H9 (cell line): ENCODE measurements at regions not wholly inside any gene's neighbourhood (a gene's known extent, or its start where the extent isn't known, plus 50 kb on each side); places are given as distances from the start of the nearest gene placed in this dataset.

ENCODE experiments used
- DNase-seq: peaks from one replicate; pipeline ENCODE4 v3.0.0-alpha.2; 2017
- H2AFZ ChIP-seq: one replicate; pipeline ENCODE4 v1.6.1; 2013; ENCODE audit warnings: mild to moderate bottlenecking, low read length, control low read depth, moderate library complexity
- H2AK5ac ChIP-seq: 2 replicates; pipeline ENCODE4 v1.6.1; 2013; ENCODE audit warnings: low read length, control low read depth, mixed read lengths; ENCODE audit not compliant: insufficient read length
- H2BK120ac ChIP-seq: one replicate; pipeline ENCODE4 v1.6.1; 2013; ENCODE audit warnings: low read depth, mild to moderate bottlenecking, low read length, control low read depth, inconsistent platforms; ENCODE audit not compliant: poor library complexity, severe bottlenecking
- H2BK12ac ChIP-seq: 2 replicates; pipeline ENCODE4 v1.6.1; 2013; ENCODE audit warnings: low read length, control low read depth, mixed read lengths, low read depth; ENCODE audit not compliant: insufficient read length
- H2BK15ac ChIP-seq: 2 replicates; pipeline ENCODE4 v1.6.1; 2013; ENCODE audit warnings: low read depth, low read length, control low read depth
- H2BK20ac ChIP-seq: one replicate; pipeline ENCODE4 v1.6.1; 2013; ENCODE audit warnings: low read depth, mild to moderate bottlenecking, low read length, control low read depth, inconsistent platforms; ENCODE audit not compliant: poor library complexity, severe bottlenecking
- H2BK5ac ChIP-seq: 2 replicates; pipeline ENCODE4 v1.6.1; 2013; ENCODE audit warnings: low read length, control low read depth, mixed read lengths; ENCODE audit not compliant: insufficient read length
- H3K14ac ChIP-seq: 2 replicates; pipeline ENCODE4 v1.6.1; 2013; ENCODE audit warnings: low read length, control low read depth; ENCODE audit not compliant: insufficient read depth
- H3K18ac ChIP-seq: 2 replicates; pipeline ENCODE4 v1.6.1; 2013; ENCODE audit warnings: low read depth, mild to moderate bottlenecking, mixed read lengths, low read length, control low read depth; ENCODE audit not compliant: insufficient read length
- H3K23ac ChIP-seq: 2 replicates; pipeline ENCODE4 v1.6.1; 2013; ENCODE audit warnings: low read length, control low read depth, mixed read lengths, low read depth; ENCODE audit not compliant: insufficient read length
- H3K23me2 ChIP-seq: 2 replicates; pipeline ENCODE4 v1.6.1; 2013; ENCODE audit warnings: low read depth, mild to moderate bottlenecking, mixed read lengths, low read length, control low read depth; ENCODE audit not compliant: insufficient read length, poor library complexity, severe bottlenecking
- H3K27ac ChIP-seq: 2 replicates; pipeline ENCODE4 v1.5.1; 2013; ENCODE audit warnings: low read length, control low read depth, mixed read lengths, low read depth; ENCODE audit not compliant: insufficient read length
- H3K27me3 ChIP-seq: 2 replicates; pipeline ENCODE4 v1.6.1; 2013; ENCODE audit warnings: low read length, control low read depth, inconsistent platforms; ENCODE audit not compliant: insufficient read depth
- H3K4ac ChIP-seq: 2 replicates; pipeline ENCODE4 v1.6.1; 2013; ENCODE audit warnings: low read depth, mild to moderate bottlenecking, control low read depth, inconsistent platforms, low read length, moderate library complexity
- H3K4me1 ChIP-seq: 2 replicates; pipeline ENCODE4 v1.6.1; 2013; ENCODE audit warnings: low read length, control low read depth, inconsistent platforms; ENCODE audit not compliant: insufficient read depth
- H3K4me2 ChIP-seq: 2 replicates; pipeline ENCODE4 v1.6.1; 2013; ENCODE audit warnings: low read length, control low read depth, mixed read lengths; ENCODE audit not compliant: insufficient read length, insufficient read depth
- H3K56ac ChIP-seq: 2 replicates; pipeline ENCODE4 v1.6.1; 2013; ENCODE audit warnings: low read depth, mild to moderate bottlenecking, mixed read lengths, low read length, control low read depth; ENCODE audit not compliant: insufficient read length
- H3K79me1 ChIP-seq: 2 replicates; pipeline ENCODE4 v1.6.1; 2013; ENCODE audit warnings: low read depth, mild to moderate bottlenecking, moderate library complexity, low read length, control low read depth, inconsistent platforms; ENCODE audit not compliant: insufficient read depth, poor library complexity, severe bottlenecking
- H3K79me2 ChIP-seq: 2 replicates; pipeline ENCODE4 v1.6.1; 2013; ENCODE audit warnings: low read length, control low read depth, inconsistent platforms; ENCODE audit not compliant: insufficient read depth
- H3K9ac ChIP-seq: 2 replicates; pipeline ENCODE4 v1.6.1; 2013; ENCODE audit warnings: low read length, control low read depth, mixed read lengths; ENCODE audit not compliant: insufficient read length; ENCODE audit errors: extremely low read depth
- H3K9me3 ChIP-seq: one replicate; pipeline ENCODE4 v1.6.1; 2013; ENCODE audit warnings: low read depth, low read length, inconsistent platforms; ENCODE audit not compliant: control insufficient read depth
- H3T11ph ChIP-seq: one replicate; pipeline ENCODE4 v1.6.1; 2013; ENCODE audit warnings: mild to moderate bottlenecking, low read length, control low read depth, inconsistent platforms
- H4K20me1 ChIP-seq: one replicate; pipeline ENCODE4 v1.6.1; 2013; ENCODE audit not compliant: control insufficient read depth, insufficient read length, insufficient read depth
- H4K5ac ChIP-seq: 2 replicates; pipeline ENCODE4 v1.6.1; 2013; ENCODE audit warnings: low read depth, mild to moderate bottlenecking, mixed read lengths, low read length, control low read depth; ENCODE audit not compliant: insufficient read length
- H4K8ac ChIP-seq: replicated peaks from 2 replicates; pipeline ENCODE4 v1.6.1; 2013; ENCODE audit warnings: low read length, control low read depth, mixed read lengths, low read depth; ENCODE audit not compliant: insufficient read length
- H4K91ac ChIP-seq: 2 replicates; pipeline ENCODE4 v1.6.1; 2013; ENCODE audit warnings: low read depth, mild to moderate bottlenecking, moderate library complexity, mixed read lengths, low read length, control low read depth; ENCODE audit not compliant: insufficient read length
- H3K27ac Mint-ChIP-seq, 3 experiments: 2 replicates in 2 of 3; 3 replicates in 1 of 3; pipeline ENCODE4 v1.8.0; 2020 to 2021; ENCODE audit warnings: mixed read lengths in 3 of 3, mild to moderate bottlenecking in 1 of 3, moderate library complexity in 1 of 3
- H3K27me3 Mint-ChIP-seq: 2 replicates; pipeline ENCODE4 v1.8.0; 2021; ENCODE audit warnings: low read depth, mild to moderate bottlenecking, moderate library complexity, mixed read lengths
- H3K36me3 Mint-ChIP-seq, 3 experiments: 2 replicates in 2 of 3; 3 replicates in 1 of 3; pipeline ENCODE4 v1.8.0; 2020 to 2021; ENCODE audit warnings: low read depth in 3 of 3, mixed read lengths in 3 of 3; ENCODE audit not compliant: insufficient read depth in 1 of 3
- H3K4me1 Mint-ChIP-seq, 2 experiments: 2 replicates each; pipeline ENCODE4 v1.8.0; 2020; ENCODE audit warnings: mixed read lengths in 2 of 2
- H3K4me3 Mint-ChIP-seq, 2 experiments: 2 replicates in 1 of 2; 3 replicates in 1 of 2; pipeline ENCODE4 v1.8.0; 2020 to 2021; ENCODE audit warnings: mild to moderate bottlenecking in 2 of 2, mixed read lengths in 2 of 2, moderate library complexity in 1 of 2
- H3K9me3 Mint-ChIP-seq, 2 experiments: 2 replicates in 1 of 2; 3 replicates in 1 of 2; pipeline ENCODE4 v1.8.0; 2020; ENCODE audit warnings: mild to moderate bottlenecking in 2 of 2, mixed read lengths in 2 of 2, moderate library complexity in 1 of 2
- WGBS: extraction: QIAGEN DNeasy Blood & Tissue Kit; methylation state at CpG from one replicate; pipeline ENCODE4 v1.1.7; 2013; ENCODE audit warnings: missing lambda C conversion rate, low lambda C conversion rate, mixed read lengths; ENCODE audit not compliant: insufficient read length; ENCODE audit errors: extremely low coverage; 5-methylcytosine and 5-hydroxymethylcytosine counted together
- TF ChIP-seq, protein P1 (sequence below): fragments of 200-600 bp; sonication (generic); conservative IDR thresholded peaks from 3 replicates; pipeline ENCODE4 v1.8.0; 2021; ENCODE audit warnings: antibody characterized with exemption, mild to moderate bottlenecking

DNA sequence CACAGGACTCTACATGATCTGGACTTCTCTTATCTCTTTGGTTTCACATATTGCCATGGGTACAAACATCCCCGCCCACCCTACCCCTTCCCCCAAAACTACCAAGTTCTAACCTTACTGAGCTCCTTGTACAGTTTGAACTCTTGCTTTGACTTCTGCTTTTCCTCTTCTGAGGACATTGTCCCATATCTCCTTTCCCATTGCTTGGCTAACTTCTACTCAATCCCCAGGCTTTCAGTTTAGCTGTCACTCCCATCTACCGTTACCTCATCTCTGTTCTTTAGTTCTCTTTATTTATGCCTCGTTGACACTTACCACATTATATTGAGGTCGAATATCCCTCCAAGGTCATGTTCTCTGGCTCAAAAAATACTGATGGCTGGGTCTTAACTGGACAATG lies 393.5 kb upstream of the CADM1 start:
- no peak overlapping the region for H4K5ac ChIP-seq
- no peak overlapping the region for H3K9ac ChIP-seq
- H3K27ac ChIP-seq = no peak overlapping the region
- H3K4me2 ChIP-seq = no peak overlapping the region
- no peak overlapping the region for H2BK120ac ChIP-seq
- Mint-ChIP-seq H3K27ac (no peak overlapping the region), H3K4me3 (no peak overlapping the region), H3K9me3 (peaks cover 2 to 3% of the 10 kb centered on the region in 2 experiments; a peak in 2 of 5 replicates), H3K27me3 (peaks cover 7% of the 10 kb centered on the region), H3K4me1 (peaks cover 6 to 7% of the 10 kb centered on the region in 2 experiments), H3K36me3 (peaks cover 0 to 4% (median 0%) of the 10 kb centered on the region in 3 experiments; a peak in 3 of 7 replicates)
- H3K56ac ChIP-seq = no peak overlapping the region
- no peaks in the 10 kb centered on the region for H4K20me1 ChIP-seq
- TF ChIP-seq, protein P1, sequence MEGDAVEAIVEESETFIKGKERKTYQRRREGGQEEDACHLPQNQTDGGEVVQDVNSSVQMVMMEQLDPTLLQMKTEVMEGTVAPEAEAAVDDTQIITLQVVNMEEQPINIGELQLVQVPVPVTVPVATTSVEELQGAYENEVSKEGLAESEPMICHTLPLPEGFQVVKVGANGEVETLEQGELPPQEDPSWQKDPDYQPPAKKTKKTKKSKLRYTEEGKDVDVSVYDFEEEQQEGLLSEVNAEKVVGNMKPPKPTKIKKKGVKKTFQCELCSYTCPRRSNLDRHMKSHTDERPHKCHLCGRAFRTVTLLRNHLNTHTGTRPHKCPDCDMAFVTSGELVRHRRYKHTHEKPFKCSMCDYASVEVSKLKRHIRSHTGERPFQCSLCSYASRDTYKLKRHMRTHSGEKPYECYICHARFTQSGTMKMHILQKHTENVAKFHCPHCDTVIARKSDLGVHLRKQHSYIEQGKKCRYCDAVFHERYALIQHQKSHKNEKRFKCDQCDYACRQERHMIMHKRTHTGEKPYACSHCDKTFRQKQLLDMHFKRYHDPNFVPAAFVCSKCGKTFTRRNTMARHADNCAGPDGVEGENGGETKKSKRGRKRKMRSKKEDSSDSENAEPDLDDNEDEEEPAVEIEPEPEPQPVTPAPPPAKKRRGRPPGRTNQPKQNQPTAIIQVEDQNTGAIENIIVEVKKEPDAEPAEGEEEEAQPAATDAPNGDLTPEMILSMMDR = no peak
- H3K23ac ChIP-seq = no peak overlapping the region
- H2BK15ac ChIP-seq = no peak overlapping the region
- H3K14ac ChIP-seq = no peak overlapping the region
- H3K4ac ChIP-seq = no peak overlapping the region
- WGBS = no CpG with 5 or more reads among the region's 4 CpGs
- no peak overlapping the region for H2AFZ ChIP-seq
- H3K9me3 ChIP-seq = no peaks in the 10 kb centered on the region
- peaks cover under 1% of the 10 kb centered on the region; the same call in 1 of the 2 replicates for H3K4me1 ChIP-seq
- H2AK5ac ChIP-seq = no peak overlapping the region
- H2BK12ac ChIP-seq = no peak overlapping the region
- H3K79me1 ChIP-seq = no peaks in the 10 kb centered on the region
- H3K23me2 ChIP-seq = no peaks in the 10 kb centered on the region
- H2BK5ac ChIP-seq = no peak overlapping the region
- H3K27me3 ChIP-seq = no peaks in the 10 kb centered on the region
- no peak overlapping the region for H3K18ac ChIP-seq
- H4K91ac ChIP-seq = no peak overlapping the region
- no peaks in the 10 kb centered on the region for H3K79me2 ChIP-seq
- no peak overlapping the region for H2BK20ac ChIP-seq
- no peak overlapping the region for H4K8ac ChIP-seq
- no peak for DNase-seq
- no peak overlapping the region for H3T11ph ChIP-seq
